Endodermal cell (in vitro differentiated cells): ENCODE measurements at regions not wholly inside any gene's neighbourhood (a gene's known extent, or its start where the extent isn't known, plus 50 kb on each side); places are given as distances from the start of the nearest gene placed in this dataset.
"Not testable (repeated sequence)": the region's sequence is repeated elsewhere in the genome, so short reads cannot be mapped to it uniquely, and the experiment has no call there.

Experiments
- DNase-seq: peaks from one replicate; pipeline ENCODE4 v3.0.0-alpha.2; 2017
- H3K27ac ChIP-seq: 2 replicates; pipeline ENCODE4 v1.5.1; 2013; ENCODE audit warnings: mild to moderate bottlenecking, low read depth, low read length, moderate library complexity
- H3K27me3 ChIP-seq: 2 replicates; pipeline ENCODE4 v1.6.1; 2013; ENCODE audit warnings: mild to moderate bottlenecking, low read length, moderate library complexity; ENCODE audit not compliant: insufficient read depth, control insufficient read depth, poor library complexity, severe bottlenecking
- H3K36me3 ChIP-seq: 2 replicates; pipeline ENCODE4 v1.7.0; 2013; ENCODE audit warnings: mild to moderate bottlenecking, low read length, moderate library complexity; ENCODE audit not compliant: control insufficient read depth, insufficient read depth
- H3K4me1 ChIP-seq: one replicate; pipeline ENCODE4 v1.7.0; 2013; ENCODE audit warnings: low read length; ENCODE audit not compliant: control insufficient read depth, insufficient read depth
- H3K4me3 ChIP-seq: 2 replicates; pipeline ENCODE4 v1.5.1; 2013; ENCODE audit warnings: mild to moderate bottlenecking, low read length, moderate library complexity
- H3K9ac ChIP-seq: 2 replicates; pipeline ENCODE4 v1.6.1; 2013; ENCODE audit warnings: mild to moderate bottlenecking, low read length, moderate library complexity; ENCODE audit not compliant: poor library complexity, severe bottlenecking; ENCODE audit errors: extremely low read depth
- H3K9me3 ChIP-seq: 2 replicates; pipeline ENCODE4 v1.6.1; 2013; ENCODE audit warnings: mild to moderate bottlenecking, low read length, moderate library complexity; ENCODE audit not compliant: control insufficient read depth
- H3K27ac Mint-ChIP-seq: 2 replicates; pipeline ENCODE4 v1.8.0; 2020; ENCODE audit warnings: mixed read lengths
- H3K27me3 Mint-ChIP-seq: 2 replicates; pipeline ENCODE4 v1.8.0; 2021; ENCODE audit warnings: mild to moderate bottlenecking, mixed read lengths; ENCODE audit not compliant: insufficient read depth
- H3K36me3 Mint-ChIP-seq: 2 replicates; pipeline ENCODE4 v1.8.0; 2020; ENCODE audit warnings: low read depth, mixed read lengths
- H3K4me1 Mint-ChIP-seq: 2 replicates; pipeline ENCODE4 v1.8.0; 2020; ENCODE audit warnings: mixed read lengths
- H3K4me3 Mint-ChIP-seq: 2 replicates; pipeline ENCODE4 v1.8.0; 2020; ENCODE audit warnings: mild to moderate bottlenecking, moderate library complexity, mixed read lengths
- H3K9me3 Mint-ChIP-seq: 2 replicates; pipeline ENCODE4 v1.8.0; 2020; ENCODE audit warnings: mild to moderate bottlenecking, mixed read lengths
- CTCF ChIP-seq: fragments of 200-600 bp; sonication (generic); conservative IDR thresholded peaks from 2 replicates; pipeline ENCODE4 v1.5.0; 2021; ENCODE audit warnings: antibody characterized with exemption, mild to moderate bottlenecking
- WGBS, 2 experiments: methylation state at CpG; one replicate each; pipeline versions ENCODE4 v1.1.5 to v1.1.7; 2013; ENCODE audit warnings: missing lambda C conversion rate in 2 of 2, mixed read lengths in 1 of 2; ENCODE audit not compliant: insufficient coverage in 1 of 2, insufficient read length in 1 of 2; 5-methylcytosine and 5-hydroxymethylcytosine counted together

- Mint-ChIP-seq H3K4me1 (no peaks in the 10 kb centered on the region), H3K27ac (no peak overlapping the region), H3K9me3 (peaks cover 30% of the 10 kb centered on the region), H3K36me3 (no peaks in the 10 kb centered on the region), H3K27me3 (no peaks in the 10 kb centered on the region), H3K4me3 (no peak overlapping the region)
- no peak overlapping the region for H3K4me3 ChIP-seq
- H3K9me3 ChIP-seq, result peaks cover 23% of the 10 kb centered on the region
- no peaks in the 10 kb centered on the region for H3K4me1 ChIP-seq
- H3K27ac ChIP-seq, result no peak overlapping the region
- no peak for DNase-seq
- H3K9ac ChIP-seq, result no peak overlapping the region
- TF ChIP-seq CTCF, result no peak
- WGBS, 2 experiments, result 73 to 80% methylated on average over 1 of the region's 1 CpG
- no peaks in the 10 kb centered on the region for H3K27me3 ChIP-seq
- H3K36me3 ChIP-seq, result no peaks in the 10 kb centered on the region
Measured at GRCh38 chr2:142395291-142395690, 264.5 kb upstream of the LRP1B start.

GRCh38 chr2:142380372-142380771, 249.6 kb upstream of the LRP1B start:
- no peak overlapping the region for H3K27ac Mint-ChIP-seq
- H3K4me1 ChIP-seq, result no peaks in the 10 kb centered on the region
- H3K9ac ChIP-seq, result no peak overlapping the region
- H3K9me3 ChIP-seq, result no peaks in the 10 kb centered on the region
- no peaks in the 10 kb centered on the region for H3K36me3 ChIP-seq
- no peak for TF ChIP-seq CTCF
- no peak overlapping the region for H3K4me3 ChIP-seq
- no peak overlapping the region for H3K4me3 Mint-ChIP-seq
- no peaks in the 10 kb centered on the region for H3K4me1 Mint-ChIP-seq
- H3K36me3 Mint-ChIP-seq, result no peaks in the 10 kb centered on the region
- no peaks in the 10 kb centered on the region for H3K27me3 Mint-ChIP-seq
- H3K27me3 ChIP-seq, result no peaks in the 10 kb centered on the region
- H3K27ac ChIP-seq, result no peak overlapping the region
- H3K9me3 Mint-ChIP-seq, result no peaks in the 10 kb centered on the region
- no peak for DNase-seq

- H3K4me3 ChIP-seq, H3K27ac ChIP-seq, H3K4me3 Mint-ChIP-seq, H3K36me3 ChIP-seq, H3K27me3 Mint-ChIP-seq, H3K27me3 ChIP-seq, H3K9me3 Mint-ChIP-seq, H3K9me3 ChIP-seq, DNase-seq, H3K27ac Mint-ChIP-seq, H3K9ac ChIP-seq, H3K36me3 Mint-ChIP-seq, H3K4me1 Mint-ChIP-seq, H3K4me1 ChIP-seq: not testable (repeated sequence)
- 92 to 93% methylated on average over 6 to 7 of the region's 7 CpGs for WGBS, 2 experiments
Measured at GRCh38 chr2:142362069-142362468, 231.3 kb upstream of the LRP1B start.

GRCh38 chr2:142347751-142348150, 216.9 kb upstream of the LRP1B start:
- H3K27me3 ChIP-seq, result no peaks in the 10 kb centered on the region
- H3K9ac ChIP-seq, result no peak overlapping the region
- no peak overlapping the region for H3K27ac ChIP-seq
- H3K4me1 ChIP-seq, result no peaks in the 10 kb centered on the region
- WGBS, 2 experiments, result 88 to 97% methylated on average over 1 of the region's 1 CpG
- Mint-ChIP-seq H3K4me3 (no peak overlapping the region), H3K4me1 (no peaks in the 10 kb centered on the region), H3K27ac (no peak overlapping the region), H3K9me3 (no peaks in the 10 kb centered on the region), H3K27me3 (no peaks in the 10 kb centered on the region), H3K36me3 (no peaks in the 10 kb centered on the region)
- no peak overlapping the region for H3K4me3 ChIP-seq
- DNase-seq, result no peak
- H3K9me3 ChIP-seq, result no peaks in the 10 kb centered on the region
- TF ChIP-seq CTCF, result no peak
- no peaks in the 10 kb centered on the region for H3K36me3 ChIP-seq
